GM20000 (cell line): ENCODE measurements at regions not wholly inside any gene's neighbourhood (a gene's known extent, or its start where the extent isn't known, plus 50 kb on each side); places are given as distances from the start of the nearest gene placed in this dataset.

Experiments used
- DNase-seq: peaks from one replicate; pipeline ENCODE4 v3.0.0; 2012; ENCODE audit warnings: low spot score
- TF ChIP-seq, protein P1 (sequence below): IDR thresholded peaks from 2 replicates; pipeline ENCODE4 v1.5.1; 2012; ENCODE audit warnings: mild to moderate bottlenecking, control low read depth; ENCODE audit errors: extremely low read depth, missing control alignments

DNA sequence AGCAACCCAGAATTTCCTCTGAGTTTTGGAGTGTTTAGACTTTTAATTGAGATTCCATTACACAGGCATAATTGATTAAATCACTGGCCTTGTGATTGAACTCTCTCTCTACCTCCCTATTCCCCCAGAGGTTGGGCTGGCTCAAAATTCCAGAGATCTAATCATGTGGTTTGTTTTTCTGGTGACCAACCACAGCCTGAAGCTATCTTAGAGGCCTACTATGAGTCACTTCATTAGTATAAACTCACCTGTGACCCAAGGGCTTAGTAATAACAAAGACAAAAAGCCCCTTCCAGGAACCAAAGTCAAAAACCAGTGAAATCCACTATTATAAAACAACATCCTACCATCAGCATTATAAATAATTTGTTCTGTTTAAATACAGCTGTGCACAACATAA, 992.5 kb upstream of the CITED2 start:
- DNase-seq = no peak
- TF ChIP-seq, protein P1, sequence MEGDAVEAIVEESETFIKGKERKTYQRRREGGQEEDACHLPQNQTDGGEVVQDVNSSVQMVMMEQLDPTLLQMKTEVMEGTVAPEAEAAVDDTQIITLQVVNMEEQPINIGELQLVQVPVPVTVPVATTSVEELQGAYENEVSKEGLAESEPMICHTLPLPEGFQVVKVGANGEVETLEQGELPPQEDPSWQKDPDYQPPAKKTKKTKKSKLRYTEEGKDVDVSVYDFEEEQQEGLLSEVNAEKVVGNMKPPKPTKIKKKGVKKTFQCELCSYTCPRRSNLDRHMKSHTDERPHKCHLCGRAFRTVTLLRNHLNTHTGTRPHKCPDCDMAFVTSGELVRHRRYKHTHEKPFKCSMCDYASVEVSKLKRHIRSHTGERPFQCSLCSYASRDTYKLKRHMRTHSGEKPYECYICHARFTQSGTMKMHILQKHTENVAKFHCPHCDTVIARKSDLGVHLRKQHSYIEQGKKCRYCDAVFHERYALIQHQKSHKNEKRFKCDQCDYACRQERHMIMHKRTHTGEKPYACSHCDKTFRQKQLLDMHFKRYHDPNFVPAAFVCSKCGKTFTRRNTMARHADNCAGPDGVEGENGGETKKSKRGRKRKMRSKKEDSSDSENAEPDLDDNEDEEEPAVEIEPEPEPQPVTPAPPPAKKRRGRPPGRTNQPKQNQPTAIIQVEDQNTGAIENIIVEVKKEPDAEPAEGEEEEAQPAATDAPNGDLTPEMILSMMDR = no peak

DNA sequence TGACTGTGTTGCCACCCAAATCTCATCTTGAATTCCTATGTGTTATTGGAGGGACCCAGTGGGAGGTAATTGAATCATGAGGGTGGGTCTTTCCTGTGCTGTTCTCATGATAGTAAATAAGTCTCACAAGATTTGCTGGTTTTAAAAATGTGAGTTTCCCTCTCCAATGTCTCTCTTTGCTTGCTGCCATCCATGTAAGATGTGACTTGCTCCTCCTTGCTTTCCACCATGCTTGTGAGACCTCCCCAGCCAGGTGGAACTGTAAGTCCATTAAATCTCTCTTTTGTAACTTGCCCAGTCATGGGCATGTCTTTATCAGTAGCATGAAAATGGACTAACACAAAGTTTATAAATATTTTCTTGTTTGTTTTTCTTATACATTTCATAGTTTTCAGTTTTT, 990.5 kb upstream of the CITED2 start:
- TF ChIP-seq, protein P1 = no peak
- DNase-seq = no peak

DNA sequence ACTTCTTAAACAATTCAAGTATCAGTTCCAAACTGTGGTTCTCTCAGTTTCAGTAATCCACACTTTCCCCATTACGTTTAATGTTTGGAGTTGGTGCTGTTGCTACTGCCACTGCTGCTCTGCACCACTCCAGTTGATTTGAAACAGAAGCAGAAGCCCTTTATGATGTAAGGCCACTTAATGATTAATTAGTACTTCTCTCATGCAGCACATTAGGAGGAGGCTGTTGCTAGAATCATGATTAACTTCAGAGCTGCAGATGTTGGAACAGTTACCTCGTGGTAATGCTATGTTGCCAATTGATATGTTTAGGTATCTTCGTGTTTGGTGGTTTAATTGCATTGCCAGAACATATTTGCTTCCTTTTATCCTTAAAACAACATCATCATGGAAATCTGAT, 986.2 kb upstream of the CITED2 start:
- DNase-seq = no peak
- TF ChIP-seq, protein P1 = no peak

DNA sequence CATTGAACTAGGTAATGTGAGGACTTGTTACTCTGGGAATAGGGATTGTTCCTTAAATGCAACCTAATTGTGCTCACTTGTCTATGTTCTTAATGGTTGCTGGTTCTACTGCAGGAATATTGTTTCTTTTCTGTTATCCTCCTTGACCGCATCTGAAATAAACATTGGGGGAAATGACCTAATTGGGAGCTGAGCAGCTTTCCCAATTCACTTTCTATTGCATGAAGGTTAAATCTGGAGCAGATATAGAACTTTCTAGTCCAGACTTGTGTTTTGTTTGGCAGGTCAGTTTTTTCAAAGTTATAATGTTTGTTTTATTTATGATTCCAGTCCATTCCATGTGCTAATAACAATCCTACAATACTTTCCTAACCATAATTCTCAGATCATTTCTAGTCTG, 981.0 kb upstream of the CITED2 start:
- TF ChIP-seq, protein P1 = no peak

DNA sequence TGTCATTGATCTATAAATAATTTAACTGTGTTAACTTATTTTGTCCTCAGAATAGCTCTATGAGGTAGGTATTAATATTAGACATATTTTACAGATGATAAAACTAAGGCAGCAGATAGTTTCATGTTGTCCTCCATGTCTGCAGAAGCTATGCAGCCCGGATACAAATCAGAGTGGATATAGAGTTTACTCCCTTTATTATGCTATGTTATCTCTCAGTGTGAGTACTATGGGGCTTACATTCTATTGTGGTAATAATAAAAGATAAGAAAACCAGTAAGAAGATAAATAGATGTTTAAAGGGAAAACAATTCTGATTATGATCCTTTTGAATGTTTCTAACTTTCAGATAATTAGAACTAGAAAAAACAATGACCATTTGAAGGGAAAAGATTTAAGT, 979.8 kb upstream of the CITED2 start:
- no peak for DNase-seq
- TF ChIP-seq, protein P1 = no peak

More for the DNA sequence above, 981.0 kb upstream of the CITED2 start:
- no peak for DNase-seq

DNA sequence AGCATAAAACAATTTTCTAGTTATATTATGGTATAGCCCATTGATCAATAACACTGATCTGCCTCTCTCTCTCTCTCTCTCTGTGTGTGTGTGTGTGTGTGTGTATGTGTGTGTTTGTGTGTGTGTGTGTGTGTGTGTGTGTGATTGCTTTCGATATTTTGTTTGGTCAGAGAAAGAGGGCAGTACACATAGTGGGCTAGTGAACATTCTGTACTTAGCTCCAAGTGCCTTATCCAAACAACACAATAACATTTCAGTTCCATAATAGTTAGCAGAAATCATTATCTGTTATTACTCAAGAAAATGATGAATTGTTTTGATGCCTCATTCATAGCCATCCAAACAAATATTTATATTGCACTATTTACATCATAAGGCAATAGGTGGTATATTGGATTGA, 979.1 kb upstream of the CITED2 start:
- TF ChIP-seq, protein P1 = no peak

DNA sequence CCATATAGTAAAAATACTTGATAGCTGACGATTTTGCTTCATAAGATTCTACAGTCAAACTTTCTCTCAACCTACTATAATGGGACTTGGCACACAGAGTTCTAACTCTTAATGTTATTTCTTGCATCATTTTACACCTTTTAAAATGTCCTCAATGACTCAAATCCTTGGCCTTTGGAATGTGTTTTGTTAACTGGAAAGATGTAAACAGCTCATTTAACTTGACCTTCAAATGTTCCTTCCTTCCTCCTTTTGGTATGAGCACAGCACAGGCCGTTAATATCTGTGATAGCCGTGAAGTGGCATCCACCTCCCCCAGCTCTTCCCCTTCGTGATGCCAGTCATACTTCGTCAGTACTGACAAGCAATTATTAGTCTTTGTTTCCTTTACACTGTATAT, 972.0 kb upstream of the CITED2 start:
- TF ChIP-seq, protein P1 = no peak
- DNase-seq = no peak

More for the DNA sequence above, 979.1 kb upstream of the CITED2 start:
- no peak for DNase-seq

DNA sequence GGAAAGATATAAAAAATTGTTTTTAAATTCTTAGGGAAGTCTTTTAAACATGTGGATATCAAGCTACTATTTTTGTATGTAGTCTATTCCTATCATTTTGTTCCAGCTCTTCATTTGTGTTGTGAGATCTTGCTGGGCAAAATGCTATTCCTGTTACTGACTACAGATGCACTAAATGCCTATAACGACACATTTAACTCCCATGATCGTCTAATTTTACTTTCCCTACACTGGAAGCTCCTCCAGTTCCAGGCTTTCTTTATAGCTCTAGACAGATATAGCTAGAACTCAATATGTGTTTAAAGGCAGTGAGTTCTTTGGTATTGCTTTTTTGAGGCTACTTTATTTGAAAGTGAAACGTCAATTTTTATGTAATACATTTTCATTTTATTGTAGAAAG, 971.5 kb upstream of the CITED2 start:
- no peak for DNase-seq
- TF ChIP-seq, protein P1 = no peak
